ENCODE measurements at regions not wholly inside any gene's neighbourhood (a gene's known extent, or its start where the extent isn't known, plus 50 kb on each side); places are given as distances from the start of the nearest gene placed in this dataset.

DNA sequence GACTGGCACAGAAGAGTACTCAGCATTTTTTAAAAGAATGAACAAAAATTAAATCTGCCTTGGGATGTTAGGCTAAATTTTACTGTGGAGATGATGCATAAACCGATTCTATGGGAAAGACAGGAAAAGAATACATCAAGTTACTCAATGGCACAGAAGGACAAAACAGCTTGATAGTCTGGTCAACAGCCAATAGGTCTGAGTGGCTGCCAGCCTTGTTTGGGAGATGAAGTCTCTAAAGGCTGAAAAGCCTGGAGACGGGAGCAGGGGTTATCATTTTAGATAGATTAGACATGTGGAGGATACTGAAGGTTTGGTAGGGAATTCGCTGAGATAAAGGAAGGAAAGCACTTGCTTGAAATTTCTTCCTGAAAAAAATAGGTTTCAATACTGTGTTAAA lies 56.3 kb upstream of the LAMA2 start:
- no peak for TF ChIP-seq CTCF (IDR thresholded peaks at IDR 0.05)
- no peak for TF ChIP-seq POLR2A (IDR thresholded peaks at IDR 0.05)

Measured in right lobe of liver (tissue), 4 donors.